Epithelial cell of esophagus (primary cell): ENCODE measurements at regions not wholly inside any gene's neighbourhood (a gene's known extent, or its start where the extent isn't known, plus 50 kb on each side); places are given as distances from the start of the nearest gene placed in this dataset.
"Not testable (repeated sequence)": the region's sequence is repeated elsewhere in the genome, so short reads cannot be mapped to it uniquely, and the experiment has no call there.

Source experiments
- DNase-seq: peaks from one replicate; pipeline ENCODE4 v3.0.0; 2010; ENCODE audit warnings: low read depth
- H3K4me3 ChIP-seq: 2 replicates; pipeline ENCODE4 v1.5.1; 2011; ENCODE audit warnings: mild to moderate bottlenecking, low read length, control low read depth
- CTCF ChIP-seq: IDR thresholded peaks from 2 replicates; pipeline ENCODE4 v1.5.1; 2011; ENCODE audit warnings: low read depth, mild to moderate bottlenecking, low read length, control low read depth, inconsistent platforms; ENCODE audit not compliant: insufficient read depth; ENCODE audit errors: missing control alignments

- no peak for TF ChIP-seq CTCF
- H3K4me3 ChIP-seq = no peak overlapping the region
- DNase-seq = no peak
These were observed 112.6 kb downstream of the MDH1 start for GRCh38 chr2:63701406-63701805.

- not testable (repeated sequence) for DNase-seq, H3K4me3 ChIP-seq
These were observed 117.3 kb downstream of the MDH1 start for GRCh38 chr2:63706084-63706483.

GRCh38 chr2:63710732-63711131 is 122.0 kb downstream of the MDH1 start:
- DNase-seq = no peak
- no peak overlapping the region for H3K4me3 ChIP-seq
- no peak for TF ChIP-seq CTCF

GRCh38 chr2:63712748-63713147 is 124.0 kb downstream of the MDH1 start:
- no peak overlapping the region for H3K4me3 ChIP-seq
- no peak for TF ChIP-seq CTCF
- DNase-seq = peak; percentile 78

- H3K4me3 ChIP-seq = no peak overlapping the region
- no peak for TF ChIP-seq CTCF
- DNase-seq = no peak
These were observed 125.5 kb upstream of the UGP2 start for GRCh38 chr2:63716146-63716545.

- no peak overlapping the region for H3K4me3 ChIP-seq
- TF ChIP-seq CTCF = no peak
- DNase-seq = no peak
These were observed 122.6 kb upstream of the UGP2 start for GRCh38 chr2:63719052-63719451.

- no peak overlapping the region for H3K4me3 ChIP-seq
- TF ChIP-seq CTCF = no peak
- no peak for DNase-seq
These were observed 120.6 kb upstream of the UGP2 start for GRCh38 chr2:63721082-63721424.

GRCh38 chr2:63722284-63722683 is 119.4 kb upstream of the UGP2 start:
- not testable (repeated sequence) for H3K4me3 ChIP-seq, DNase-seq
